Stimulated activated CD4-positive, alpha-beta T cell treated with anti-CD3 and anti-CD28 coated beads, Interleukin-2, amount 100 ng/mL, for 4 hours (primary cell): ENCODE measurements at regions not wholly inside any gene's neighbourhood (a gene's known extent, or its start where the extent isn't known, plus 50 kb on each side); places are given as distances from the start of the nearest gene placed in this dataset.

Experiments used
- DNase-seq: peaks from one replicate; pipeline ENCODE4 v3.0.0-alpha.2; 2020; ENCODE audit warnings: low read depth

- no peak for DNase-seq
These were observed 265.0 kb upstream of the IRX4 start for GRCh38 chr5:2147504-2148311.

- DNase-seq = no peak
These were observed 261.1 kb upstream of the IRX4 start for GRCh38 chr5:2143646-2144353.

- DNase-seq = no peak
These were observed 260.4 kb upstream of the IRX4 start for GRCh38 chr5:2143088-2143487.

- no peak for DNase-seq
These were observed 259.8 kb upstream of the IRX4 start for GRCh38 chr5:2142456-2142954.

- DNase-seq = no peak
These were observed 258.7 kb upstream of the IRX4 start for GRCh38 chr5:2141254-2142000.

- DNase-seq = no peak
These were observed 257.9 kb upstream of the IRX4 start for GRCh38 chr5:2140501-2141175.

- no peak for DNase-seq
These were observed 256.8 kb upstream of the IRX4 start for GRCh38 chr5:2139478-2139877.

- DNase-seq = no peak
These were observed 256.2 kb upstream of the IRX4 start for GRCh38 chr5:2138896-2139295.

GRCh38 chr5:2137444-2138050 lies 254.8 kb upstream of the IRX4 start:
- DNase-seq = no peak

GRCh38 chr5:2136728-2137333 lies 254.1 kb upstream of the IRX4 start:
- peak; percentile 57 for DNase-seq

- no peak for DNase-seq
These were observed 253.1 kb upstream of the IRX4 start for GRCh38 chr5:2135833-2136232.

- DNase-seq = no peak
These were observed 252.6 kb upstream of the IRX4 start for GRCh38 chr5:2135354-2135753.

GRCh38 chr5:2134543-2135292 lies 252.0 kb upstream of the IRX4 start:
- no peak for DNase-seq

- DNase-seq = no peak
These were observed 251.2 kb upstream of the IRX4 start for GRCh38 chr5:2133936-2134335.

GRCh38 chr5:2133080-2133479 lies 250.4 kb upstream of the IRX4 start:
- no peak for DNase-seq

GRCh38 chr5:2132497-2132847 lies 249.7 kb upstream of the IRX4 start:
- DNase-seq = no peak

- no peak for DNase-seq
These were observed 249.2 kb upstream of the IRX4 start for GRCh38 chr5:2131826-2132496.

GRCh38 chr5:2131196-2131595 lies 248.5 kb upstream of the IRX4 start:
- no peak for DNase-seq

- DNase-seq = no peak
These were observed 247.6 kb upstream of the IRX4 start for GRCh38 chr5:2130361-2130760.
